GM18511 (cell line): ENCODE measurements at regions not wholly inside any gene's neighbourhood (a gene's known extent, or its start where the extent isn't known, plus 50 kb on each side); places are given as distances from the start of the nearest gene placed in this dataset.
"Not testable (repeated sequence)": the region's sequence is repeated elsewhere in the genome, so short reads cannot be mapped to it uniquely, and the experiment has no call there.

ENCODE experiments used
- ATAC-seq: cut with Tn5 transposase; IDR thresholded peaks from one replicate; pipeline ENCODE4 v1.9.1; 2021; ENCODE audit warnings: mild to moderate bottlenecking, moderate library complexity; ENCODE audit not compliant: unreplicated experiment

GRCh38 chr6:151671195-151671594 is 136.3 kb upstream of the ESR1 start:
- no peak for ATAC-seq

- ATAC-seq = no peak
Observed at GRCh38 chr6:151674578-151674977, 132.9 kb upstream of the ESR1 start.

- peak; percentile 97 for ATAC-seq
Observed at GRCh38 chr6:151675746-151676459, 131.6 kb upstream of the ESR1 start.

GRCh38 chr6:151676460-151676945 is 131.0 kb upstream of the ESR1 start:
- ATAC-seq = no peak

- ATAC-seq = no peak
Observed at GRCh38 chr6:151677404-151677803, 130.1 kb upstream of the ESR1 start.

- ATAC-seq = no peak
Observed at GRCh38 chr6:151679081-151679480, 128.4 kb upstream of the ESR1 start.

- no peak for ATAC-seq
Observed at GRCh38 chr6:151679941-151680340, 127.5 kb upstream of the ESR1 start.

- no peak for ATAC-seq
Observed at GRCh38 chr6:151680846-151681432, 126.5 kb upstream of the ESR1 start.

- no peak for ATAC-seq
Observed at GRCh38 chr6:151681433-151682059, 125.9 kb upstream of the ESR1 start.

- no peak for ATAC-seq
Observed at GRCh38 chr6:151682251-151682650, 125.2 kb upstream of the ESR1 start.

GRCh38 chr6:151682922-151683321 is 124.6 kb upstream of the ESR1 start:
- no peak for ATAC-seq

GRCh38 chr6:151683381-151683780 is 124.1 kb upstream of the ESR1 start:
- no peak for ATAC-seq

- ATAC-seq = no peak
Observed at GRCh38 chr6:151689499-151690201, 117.8 kb upstream of the ESR1 start.

- ATAC-seq = peak; percentile 49
Observed at GRCh38 chr6:151690303-151690702, 117.2 kb upstream of the ESR1 start.

GRCh38 chr6:151690768-151691562 is 116.5 kb upstream of the ESR1 start:
- peak; percentile 98 for ATAC-seq

- no peak for ATAC-seq
Observed at GRCh38 chr6:151692216-151692615, 115.3 kb upstream of the ESR1 start.

- no peak for ATAC-seq
Observed at GRCh38 chr6:151693366-151693765, 114.1 kb upstream of the ESR1 start.

- no peak for ATAC-seq
Observed at GRCh38 chr6:151695156-151695555, 112.3 kb upstream of the ESR1 start.

- not testable (repeated sequence) for ATAC-seq
Observed at GRCh38 chr6:151696302-151696701, 111.2 kb upstream of the ESR1 start.

- ATAC-seq = no peak
Observed at GRCh38 chr6:151698931-151699700, 108.4 kb upstream of the ESR1 start.
